ENCODE measurements at regions not wholly inside any gene's neighbourhood (a gene's known extent, or its start where the extent isn't known, plus 50 kb on each side); places are given as distances from the start of the nearest gene placed in this dataset.
A peak's percentile ranks its signal among the peaks of the same experiment; 100 is the strongest.
"Not testable (repeated sequence)": the region's sequence is repeated elsewhere in the genome, so short reads cannot be mapped to it uniquely, and the experiment has no call there.

- DNase-seq (ENCODE audit: low read depth in 2 of 2): no peak
Observed at GRCh38 chr4:81375745-81376144, 96.0 kb downstream of the RASGEF1B start.

DNA sequence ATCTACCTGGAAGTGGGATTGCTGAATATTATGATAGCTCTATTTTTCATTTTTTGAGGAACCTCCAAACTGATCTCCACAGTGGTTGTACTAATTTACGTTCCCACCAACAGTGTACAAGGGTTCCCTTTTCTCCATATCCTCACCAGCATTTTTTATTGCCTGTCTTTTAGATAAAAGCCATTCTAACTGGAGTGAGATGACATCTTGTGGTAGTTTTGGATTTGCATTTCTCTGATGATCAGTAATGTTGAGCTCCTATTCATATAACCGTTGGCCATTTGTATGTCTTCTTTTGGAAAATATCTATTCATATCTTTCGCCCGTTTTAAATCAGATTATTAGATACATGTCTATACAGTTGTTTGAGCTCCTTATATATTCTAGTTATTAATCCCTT is 101.8 kb downstream of the RASGEF1B start:
- no peak for DNase-seq (ENCODE audit: low read depth in 2 of 2)

- no peak for DNase-seq (ENCODE audit: low read depth in 2 of 2)
Observed at GRCh38 chr4:81366779-81367178, 104.9 kb downstream of the RASGEF1B start.

DNA sequence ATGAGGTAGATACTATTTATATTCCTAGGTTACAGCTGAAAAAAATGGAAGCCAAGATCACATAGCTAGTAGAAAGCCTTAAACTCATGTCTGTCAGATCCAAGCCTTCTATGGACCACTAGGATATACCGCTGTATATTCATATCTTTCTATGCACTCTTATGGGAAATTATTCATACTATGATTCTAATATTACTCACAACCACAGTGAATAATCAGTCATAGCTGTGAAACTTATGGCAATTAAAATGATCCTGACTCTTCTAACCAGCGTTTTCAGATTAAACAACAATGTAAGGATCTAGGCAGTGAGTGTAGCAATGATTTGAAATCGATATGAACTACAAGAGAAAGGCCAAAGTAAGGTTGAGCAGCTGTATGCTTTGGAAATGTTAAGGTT is 111.0 kb downstream of the RASGEF1B start:
- no peak for DNase-seq (ENCODE audit: low read depth in 2 of 2)

- DNase-seq (ENCODE audit: low read depth in 2 of 2): no peak
Observed at GRCh38 chr4:81359207-81359606, 112.5 kb downstream of the RASGEF1B start.

DNA sequence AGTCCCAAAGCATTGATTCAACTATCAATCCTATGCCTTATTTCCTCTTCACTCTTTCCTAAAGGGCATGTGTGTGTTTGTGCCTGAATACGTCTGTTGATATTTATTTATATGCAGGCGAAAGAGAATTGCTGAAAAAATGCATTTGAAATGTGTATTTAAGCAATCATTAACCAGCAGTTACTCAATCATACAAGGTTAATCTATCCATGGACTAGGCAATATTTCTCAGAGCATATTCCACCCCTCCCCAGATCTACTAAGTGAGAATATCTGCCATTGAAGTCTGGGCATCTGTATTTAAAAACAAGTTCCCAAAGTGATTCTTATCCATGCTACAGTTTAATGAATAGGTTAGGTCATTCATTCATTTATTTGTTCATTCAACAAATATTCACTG is 113.6 kb downstream of the RASGEF1B start:
- DNase-seq (ENCODE audit: low read depth in 2 of 2): no peak

GRCh38 chr4:81356621-81357020 is 115.1 kb downstream of the RASGEF1B start:
- DNase-seq (ENCODE audit: low read depth in 2 of 2): no peak

DNA sequence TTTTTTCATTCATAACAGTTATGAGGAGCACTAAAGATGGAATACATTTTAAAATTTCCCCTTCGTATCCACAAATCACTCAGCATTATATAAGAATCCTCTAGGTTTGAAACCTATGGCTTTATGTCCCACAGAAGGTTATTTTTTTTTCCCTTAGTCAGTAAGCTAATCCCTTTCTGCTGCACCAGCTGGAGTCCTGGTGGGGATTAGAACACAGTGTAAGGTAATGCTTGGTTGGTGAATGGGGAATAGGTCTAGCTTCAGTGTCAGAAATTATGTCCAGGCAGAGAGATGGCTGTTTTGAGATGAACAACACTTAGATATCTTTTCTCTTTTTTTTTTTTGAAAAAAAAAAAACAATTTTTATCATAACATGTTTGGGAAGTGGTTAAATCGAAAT is 116.6 kb downstream of the RASGEF1B start:
- no peak for DNase-seq (ENCODE audit: low read depth in 2 of 2)

DNA sequence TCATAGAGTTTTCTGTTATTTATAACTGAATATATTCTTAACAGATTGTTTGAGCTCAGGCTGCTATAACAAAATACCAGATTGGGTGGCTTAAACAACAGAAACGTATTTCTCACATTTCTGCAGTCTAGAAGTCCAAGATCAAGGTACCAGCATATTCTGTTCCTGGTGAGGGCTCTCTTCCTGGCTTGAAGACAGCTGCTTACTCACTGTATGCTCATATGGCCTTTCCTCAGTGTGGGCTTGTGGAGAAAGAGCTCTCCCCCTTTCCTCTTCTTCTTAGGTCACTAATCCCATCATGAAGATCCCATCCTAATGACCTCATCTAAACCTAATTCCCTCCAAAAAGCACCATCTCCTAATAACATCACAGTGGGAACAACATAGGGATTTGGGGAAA is 117.8 kb downstream of the RASGEF1B start:
- no peak for DNase-seq (ENCODE audit: low read depth in 2 of 2)

GRCh38 chr4:81352446-81352835 is 119.3 kb downstream of the RASGEF1B start:
- DNase-seq (ENCODE audit: low read depth in 2 of 2): no peak

GRCh38 chr4:81351654-81352445 is 119.9 kb downstream of the RASGEF1B start:
- DNase-seq (ENCODE audit: low read depth in 2 of 2): peak; percentile 30 to 40

- DNase-seq (ENCODE audit: low read depth in 2 of 2): no peak
Observed at GRCh38 chr4:81350040-81350439, 121.7 kb downstream of the RASGEF1B start.

DNA sequence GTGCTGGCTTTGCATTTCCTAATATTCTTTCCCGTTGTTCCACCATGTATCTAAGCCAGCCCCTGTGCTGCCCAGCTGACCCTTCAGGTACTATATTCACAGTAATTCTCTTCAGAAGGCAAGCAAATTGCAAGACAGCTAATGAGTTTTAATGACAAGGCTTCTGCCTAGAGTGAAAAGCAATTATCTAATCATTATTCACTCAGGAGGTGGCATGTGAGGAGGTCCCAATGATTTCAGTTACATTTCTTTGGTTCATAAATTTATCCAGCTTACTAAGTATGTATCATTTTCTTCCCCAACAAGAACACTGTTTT is 123.0 kb downstream of the RASGEF1B start:
- DNase-seq (ENCODE audit: low read depth in 2 of 2): no peak

- no peak for DNase-seq (ENCODE audit: low read depth in 2 of 2)
Observed at GRCh38 chr4:81348086-81348777, 123.5 kb downstream of the RASGEF1B start.

GRCh38 chr4:81346719-81347118 is 125.0 kb downstream of the RASGEF1B start:
- DNase-seq (ENCODE audit: low read depth in 2 of 2): no peak

- DNase-seq (ENCODE audit: low read depth in 2 of 2): no peak
Observed at GRCh38 chr4:81343536-81343935, 128.2 kb downstream of the RASGEF1B start.

DNA sequence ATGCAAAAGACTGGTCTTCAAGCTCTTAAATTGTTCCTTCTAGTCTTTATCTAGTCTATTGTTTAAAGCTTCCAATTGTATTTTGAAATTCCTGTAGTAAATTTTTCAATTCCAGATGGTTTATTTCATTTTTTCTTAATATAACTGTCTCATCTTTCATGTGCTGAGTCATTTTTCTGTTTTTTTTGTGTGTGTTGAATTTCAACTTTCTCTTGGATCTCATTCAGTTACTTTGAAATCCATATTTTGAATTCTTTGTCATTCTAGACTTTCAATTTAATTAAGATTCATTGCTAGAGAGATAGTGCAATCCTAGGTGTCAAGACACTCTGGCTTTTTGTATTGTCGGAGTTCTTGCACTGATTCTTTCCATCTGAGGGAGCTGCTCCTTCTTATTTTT is 128.0 kb upstream of the PRKG2 start:
- no peak for DNase-seq (ENCODE audit: low read depth in 2 of 2)

- no peak for DNase-seq (ENCODE audit: low read depth in 2 of 2)
Observed at GRCh38 chr4:81337211-81337610, 122.2 kb upstream of the PRKG2 start.

DNA sequence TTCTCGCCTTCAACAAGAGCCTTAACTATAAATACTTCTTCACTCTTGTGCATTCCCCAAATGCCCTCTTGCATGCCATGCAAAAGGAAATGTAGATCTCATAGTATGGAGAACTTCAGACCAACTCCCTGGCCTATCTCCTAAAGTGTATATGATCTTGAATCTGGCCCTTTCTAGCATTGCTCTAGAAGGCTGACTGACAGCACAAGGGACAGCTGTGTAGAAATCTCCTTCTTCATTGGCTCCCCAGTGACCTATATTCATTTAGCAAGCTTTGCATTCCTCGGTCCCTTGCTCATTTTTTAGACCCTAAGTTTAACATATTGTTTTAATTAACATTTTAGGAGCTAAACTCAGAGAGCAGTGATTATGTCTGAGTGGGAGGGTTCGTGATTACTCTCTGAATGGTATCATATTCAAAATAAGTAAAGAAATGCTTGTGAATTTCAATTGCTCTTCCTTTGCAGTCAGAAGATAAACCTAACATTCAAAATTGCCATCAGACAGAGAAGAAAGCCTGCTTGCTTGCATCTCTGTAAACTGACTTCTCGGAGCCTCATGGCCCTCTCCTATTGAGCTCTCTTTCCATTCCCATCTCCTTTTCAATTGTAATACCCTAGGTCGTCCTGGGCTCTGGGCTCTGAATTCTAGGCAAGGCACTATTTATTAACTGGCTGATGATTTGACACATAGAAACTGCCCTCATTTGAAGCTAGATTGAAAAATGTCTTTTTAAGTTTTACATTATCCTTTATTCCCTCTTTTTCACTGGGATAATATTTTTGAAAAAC is 120.3 kb upstream of the PRKG2 start:
- no peak for DNase-seq (ENCODE audit: low read depth in 2 of 2)

GRCh38 chr4:81330018-81330417 is 115.0 kb upstream of the PRKG2 start:
- DNase-seq (ENCODE audit: low read depth in 2 of 2): no peak

DNA sequence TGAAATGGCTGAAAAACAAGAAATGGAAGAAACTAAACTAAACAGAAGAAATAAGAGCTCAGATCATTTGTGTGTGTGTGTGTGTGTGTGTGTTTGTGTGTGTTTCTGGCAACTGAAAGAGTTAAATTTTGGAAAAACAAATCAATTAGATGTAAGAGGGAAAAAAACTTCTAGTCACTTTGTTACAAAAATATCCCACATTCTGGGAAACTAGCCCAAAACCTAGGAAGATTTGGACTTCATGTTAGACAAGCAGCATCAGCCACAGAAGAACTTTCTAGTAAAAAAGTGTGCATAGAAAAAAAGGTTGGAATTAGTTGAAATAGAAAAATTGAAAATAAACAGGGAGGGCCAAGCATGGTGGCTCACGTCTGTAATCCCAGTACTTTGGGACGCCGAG is 111.6 kb upstream of the PRKG2 start:
- no peak for DNase-seq (ENCODE audit: low read depth in 2 of 2)

DNA sequence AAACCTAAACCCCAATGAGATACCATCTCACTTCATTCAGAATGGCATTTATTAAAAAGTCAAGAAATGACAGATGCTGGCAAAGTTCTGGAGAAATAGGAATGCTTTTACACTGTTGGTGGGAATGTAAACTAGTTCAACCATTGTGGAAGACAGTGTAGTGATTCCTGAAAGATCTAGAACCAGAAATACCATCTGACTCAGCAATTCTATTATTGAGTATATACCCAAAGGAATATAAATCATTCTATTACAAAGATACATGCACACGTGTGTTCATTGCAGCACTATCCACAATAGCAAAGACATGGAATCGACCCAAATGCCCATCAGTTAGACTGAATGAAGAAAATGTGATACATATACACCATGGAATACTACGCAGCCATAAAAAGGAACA is 109.6 kb upstream of the PRKG2 start:
- not testable (repeated sequence) for DNase-seq (ENCODE audit: low read depth in 2 of 2)

- DNase-seq (ENCODE audit: low read depth in 2 of 2): no peak
Observed at GRCh38 chr4:81319657-81320056, 104.6 kb upstream of the PRKG2 start.

All from stimulated activated CD8-positive, alpha-beta memory T cell treated with anti-CD3 and anti-CD28 coated beads, Interleukin-7, amount 100 ng/mL, for 1 hour (primary cell).